GM04503 (cell line): ENCODE measurements at regions not wholly inside any gene's neighbourhood (a gene's known extent, or its start where the extent isn't known, plus 50 kb on each side); places are given as distances from the start of the nearest gene placed in this dataset.
"Not testable (repeated sequence)": the region's sequence is repeated elsewhere in the genome, so short reads cannot be mapped to it uniquely, and the experiment has no call there.

Experiments
- DNase-seq: peaks from one replicate; pipeline ENCODE4 v3.0.0-alpha.2; 2012; ENCODE audit warnings: low read depth

- no peak for DNase-seq
These were observed 239.8 kb downstream of the RBM19 start for GRCh38 chr12:113726254-113726819.

GRCh38 chr12:113725557-113725876 is 240.6 kb downstream of the RBM19 start:
- DNase-seq, result no peak

GRCh38 chr12:113724794-113725556 is 241.2 kb downstream of the RBM19 start:
- DNase-seq, result no peak

GRCh38 chr12:113723631-113724030 is 242.5 kb downstream of the RBM19 start:
- DNase-seq, result no peak

GRCh38 chr12:113722747-113723146 is 243.4 kb downstream of the RBM19 start:
- DNase-seq, result no peak

GRCh38 chr12:113720629-113721028 is 245.5 kb downstream of the RBM19 start:
- no peak for DNase-seq

- DNase-seq, result no peak
These were observed 246.1 kb downstream of the RBM19 start for GRCh38 chr12:113719911-113720591.

- no peak for DNase-seq
These were observed 241.5 kb upstream of the LHX5 start for GRCh38 chr12:113713156-113713555.

GRCh38 chr12:113712481-113712880 is 240.8 kb upstream of the LHX5 start:
- DNase-seq, result no peak

- DNase-seq, result no peak
These were observed 238.5 kb upstream of the LHX5 start for GRCh38 chr12:113710216-113710615.

- no peak for DNase-seq
These were observed 237.8 kb upstream of the LHX5 start for GRCh38 chr12:113709456-113709855.

- no peak for DNase-seq
These were observed 231.2 kb upstream of the LHX5 start for GRCh38 chr12:113702836-113703235.

- DNase-seq, result no peak
These were observed 230.6 kb upstream of the LHX5 start for GRCh38 chr12:113702276-113702675.

GRCh38 chr12:113700943-113701342 is 229.3 kb upstream of the LHX5 start:
- DNase-seq, result peak; percentile 14

GRCh38 chr12:113699984-113700383 is 228.3 kb upstream of the LHX5 start:
- not testable (repeated sequence) for DNase-seq

- no peak for DNase-seq
These were observed 226.8 kb upstream of the LHX5 start for GRCh38 chr12:113698510-113698858.

GRCh38 chr12:113697651-113698509 is 226.2 kb upstream of the LHX5 start:
- DNase-seq, result no peak

GRCh38 chr12:113697104-113697503 is 225.4 kb upstream of the LHX5 start:
- no peak for DNase-seq

GRCh38 chr12:113693693-113694092 is 222.0 kb upstream of the LHX5 start:
- no peak for DNase-seq

GRCh38 chr12:113689047-113689610 is 217.5 kb upstream of the LHX5 start:
- DNase-seq, result no peak

- DNase-seq, result no peak
These were observed 216.6 kb upstream of the LHX5 start for GRCh38 chr12:113688313-113688712.
